PC-3 (cell line): ENCODE measurements at regions not wholly inside any gene's neighbourhood (a gene's known extent, or its start where the extent isn't known, plus 50 kb on each side); places are given as distances from the start of the nearest gene placed in this dataset.
"Not testable (repeated sequence)": the region's sequence is repeated elsewhere in the genome, so short reads cannot be mapped to it uniquely, and the experiment has no call there.

ENCODE experiments used
- EZH2 ChIP-seq: fragments of 300-600 bp; sonication (generic); IDR thresholded peaks from one replicate; pipeline ENCODE4 v1.6.1; 2017; ENCODE audit warnings: antibody characterized with exemption, mild to moderate bottlenecking, low read length; ENCODE audit not compliant: unreplicated experiment
- EZH2phosphoT487 ChIP-seq: fragments of 300-600 bp; sonication (generic); IDR thresholded peaks from 2 replicates; pipeline ENCODE4 v1.6.1; 2018; ENCODE audit warnings: mild to moderate bottlenecking, antibody characterized with exemption, low read length, borderline replicate concordance
- TF ChIP-seq, protein P1 (sequence below): fragments of 300-600 bp; sonication (generic); conservative IDR thresholded peaks from 2 replicates; pipeline ENCODE4 v1.5.1; 2017; ENCODE audit warnings: antibody characterized with exemption, low read depth, mild to moderate bottlenecking, low read length

GRCh38 chr1:66466695-66467094, 67.3 kb upstream of the SGIP1 start:
- TF ChIP-seq, protein P1, sequence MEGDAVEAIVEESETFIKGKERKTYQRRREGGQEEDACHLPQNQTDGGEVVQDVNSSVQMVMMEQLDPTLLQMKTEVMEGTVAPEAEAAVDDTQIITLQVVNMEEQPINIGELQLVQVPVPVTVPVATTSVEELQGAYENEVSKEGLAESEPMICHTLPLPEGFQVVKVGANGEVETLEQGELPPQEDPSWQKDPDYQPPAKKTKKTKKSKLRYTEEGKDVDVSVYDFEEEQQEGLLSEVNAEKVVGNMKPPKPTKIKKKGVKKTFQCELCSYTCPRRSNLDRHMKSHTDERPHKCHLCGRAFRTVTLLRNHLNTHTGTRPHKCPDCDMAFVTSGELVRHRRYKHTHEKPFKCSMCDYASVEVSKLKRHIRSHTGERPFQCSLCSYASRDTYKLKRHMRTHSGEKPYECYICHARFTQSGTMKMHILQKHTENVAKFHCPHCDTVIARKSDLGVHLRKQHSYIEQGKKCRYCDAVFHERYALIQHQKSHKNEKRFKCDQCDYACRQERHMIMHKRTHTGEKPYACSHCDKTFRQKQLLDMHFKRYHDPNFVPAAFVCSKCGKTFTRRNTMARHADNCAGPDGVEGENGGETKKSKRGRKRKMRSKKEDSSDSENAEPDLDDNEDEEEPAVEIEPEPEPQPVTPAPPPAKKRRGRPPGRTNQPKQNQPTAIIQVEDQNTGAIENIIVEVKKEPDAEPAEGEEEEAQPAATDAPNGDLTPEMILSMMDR, result not testable (repeated sequence)
- TF ChIP-seq EZH2phosphoT487, EZH2: not testable (repeated sequence)
